GM18508 (cell line): ENCODE measurements at regions not wholly inside any gene's neighbourhood (a gene's known extent, or its start where the extent isn't known, plus 50 kb on each side); places are given as distances from the start of the nearest gene placed in this dataset.

Source experiments
- ATAC-seq: cut with Tn5 transposase; IDR thresholded peaks from one replicate; pipeline ENCODE4 v1.9.1; 2021; ENCODE audit warnings: moderate number of reproducible peaks; ENCODE audit not compliant: insufficient read depth, unreplicated experiment

DNA sequence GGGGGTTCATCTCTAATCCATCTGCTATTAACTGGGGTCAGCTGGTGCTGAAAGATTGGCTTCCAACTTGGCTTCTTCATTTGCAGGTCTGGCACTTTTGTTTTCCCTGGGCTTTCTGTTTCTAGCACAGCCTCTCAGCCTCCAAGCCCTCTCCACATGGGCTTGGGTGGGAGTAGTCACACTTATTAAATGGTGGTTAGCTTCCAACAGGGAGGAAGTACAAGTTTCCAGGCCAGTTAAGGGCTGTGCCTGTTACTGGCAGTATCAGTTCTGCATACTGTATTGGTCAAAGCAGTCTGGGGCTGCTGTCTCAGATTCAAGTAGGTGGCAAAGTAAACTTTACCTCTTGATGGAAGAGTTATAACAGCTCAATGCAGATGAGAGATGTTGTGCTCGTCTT is 627.1 kb upstream of the CCDC54 start:
- ATAC-seq, result no peak

DNA sequence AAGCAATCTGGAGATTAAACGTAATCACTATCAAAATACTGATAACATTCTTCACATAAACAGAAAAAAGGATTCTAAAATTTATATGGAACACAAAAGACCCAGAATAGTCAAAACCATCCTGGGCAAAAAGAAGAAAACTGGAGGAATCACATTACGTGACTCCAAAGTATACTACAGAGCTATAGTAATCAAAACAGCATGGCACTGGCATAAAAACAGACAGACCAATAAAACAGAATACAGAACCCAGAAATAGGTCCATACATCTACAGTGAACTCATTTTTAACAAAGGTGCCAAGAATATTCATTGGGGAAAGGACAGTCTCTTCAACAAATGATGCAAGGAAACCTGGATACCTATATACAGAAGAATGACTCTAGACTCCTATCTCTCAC is 621.9 kb upstream of the CCDC54 start:
- ATAC-seq, result no peak

DNA sequence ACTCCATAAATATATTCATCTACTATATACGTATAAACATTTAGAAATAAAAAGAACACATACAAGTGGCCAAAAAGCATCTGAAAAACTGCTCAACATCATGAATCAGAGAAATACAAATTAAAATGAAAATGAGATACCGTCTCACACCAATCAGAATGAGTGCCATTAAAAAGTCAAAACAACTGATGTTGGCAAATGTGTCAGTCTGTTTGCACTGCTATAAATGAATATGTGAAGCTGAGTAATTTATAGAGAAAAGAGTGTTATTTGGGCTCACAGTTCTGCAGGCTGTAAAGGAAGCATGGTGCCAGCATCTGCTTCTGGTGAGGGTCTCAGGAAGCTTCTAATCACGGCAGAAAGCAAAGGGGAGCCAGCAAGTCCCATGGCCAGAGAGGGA is 620.3 kb upstream of the CCDC54 start:
- ATAC-seq, result no peak

DNA sequence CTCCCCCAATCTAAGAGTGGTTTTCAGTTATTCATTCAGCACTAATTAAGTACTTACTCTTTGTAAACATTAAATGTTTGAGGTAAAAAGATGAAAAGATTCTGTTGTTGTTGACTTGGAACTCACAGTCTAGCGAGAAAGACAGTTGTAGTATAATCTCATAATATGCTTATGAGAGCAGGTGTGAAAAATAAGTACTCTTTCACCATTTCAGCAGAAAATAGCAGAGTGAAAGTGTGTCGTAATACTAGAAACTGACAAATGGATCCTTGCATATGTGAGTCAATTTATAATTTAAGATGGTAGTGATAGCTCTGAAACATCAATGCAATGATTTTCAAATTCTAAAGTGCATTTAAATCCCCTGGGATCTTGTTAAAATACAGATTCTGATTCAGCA is 618.8 kb upstream of the CCDC54 start:
- ATAC-seq, result no peak

DNA sequence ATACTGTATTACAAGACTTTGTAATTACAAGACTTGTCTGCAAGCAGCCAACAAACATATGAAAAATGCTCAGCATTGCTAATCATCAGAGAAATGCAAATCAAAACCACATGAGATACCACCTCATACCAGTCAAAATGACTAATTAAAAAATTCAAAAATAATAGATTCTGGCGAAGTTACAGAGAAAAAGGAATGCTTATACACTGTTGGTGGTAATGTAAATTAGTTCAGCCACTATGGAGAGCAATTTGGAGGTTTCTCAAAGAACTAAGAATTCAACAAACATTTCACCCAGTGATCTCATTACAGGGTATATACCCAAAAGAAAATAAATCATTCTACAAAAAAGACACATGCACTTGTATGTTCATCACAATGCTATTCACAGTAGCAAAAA is 617.5 kb upstream of the CCDC54 start:
- no peak for ATAC-seq

DNA sequence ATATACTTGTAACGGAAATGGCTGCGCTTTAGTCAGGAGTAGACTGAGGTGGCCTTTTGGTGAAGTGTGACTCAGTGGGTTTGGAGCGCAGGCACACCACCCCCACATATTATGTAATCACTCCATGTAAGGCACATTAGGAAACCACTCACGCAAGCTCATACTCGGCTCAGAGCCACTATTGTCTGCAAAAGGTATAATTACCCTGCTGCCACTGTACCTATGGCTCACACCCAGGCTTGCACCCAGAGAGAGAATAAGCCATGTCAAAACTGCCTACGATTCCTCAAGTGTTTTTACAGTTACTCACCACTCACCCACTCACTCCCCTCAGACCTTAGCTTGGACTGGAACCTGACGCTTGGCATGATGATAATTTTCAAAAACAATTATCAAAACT is 611.9 kb upstream of the CCDC54 start:
- ATAC-seq, result no peak

DNA sequence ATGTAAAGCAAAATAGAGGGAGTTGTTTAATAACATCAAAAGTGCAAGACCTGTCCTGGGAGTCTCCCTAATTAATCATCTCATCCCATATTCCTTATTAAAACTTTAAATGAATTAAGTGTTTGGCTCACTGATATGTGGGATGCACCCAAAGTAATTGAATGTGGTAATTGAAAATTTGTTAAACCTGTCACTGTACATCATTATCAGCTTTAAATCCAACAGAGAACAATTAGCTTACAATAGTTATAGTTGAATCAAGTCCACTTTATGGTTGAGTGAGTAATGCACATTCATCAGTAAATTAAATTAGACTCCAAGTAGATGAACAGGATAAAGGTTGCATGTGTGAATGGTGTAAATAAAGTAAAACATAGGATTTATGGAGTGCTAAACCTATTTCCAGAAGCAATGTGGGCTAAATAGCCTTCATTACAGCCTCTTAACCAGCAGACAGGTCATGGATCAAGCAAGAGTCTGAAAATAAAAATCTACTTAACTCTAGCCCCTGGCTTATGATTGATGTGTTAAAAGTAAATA is 608.2 kb upstream of the CCDC54 start:
- ATAC-seq, result no peak

DNA sequence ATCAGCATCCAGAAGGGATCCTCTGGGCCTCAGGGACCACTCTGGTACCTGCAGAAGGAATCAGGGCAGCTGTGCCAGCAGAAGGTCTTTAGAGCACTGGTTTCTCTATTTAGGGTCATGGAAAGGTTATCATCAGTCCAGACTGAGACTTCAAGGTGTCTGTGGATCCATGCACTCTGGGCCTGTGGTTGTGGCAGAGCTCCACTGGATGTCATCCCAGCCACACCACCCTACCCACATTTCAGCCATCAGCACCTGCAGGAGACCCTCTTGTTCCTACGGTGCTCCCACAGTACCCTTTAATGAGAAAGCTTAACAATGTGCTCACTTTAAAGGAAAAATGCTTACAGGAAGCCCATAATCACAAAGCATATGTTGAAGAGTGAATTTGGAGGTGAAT is 603.4 kb upstream of the CCDC54 start:
- no peak for ATAC-seq

DNA sequence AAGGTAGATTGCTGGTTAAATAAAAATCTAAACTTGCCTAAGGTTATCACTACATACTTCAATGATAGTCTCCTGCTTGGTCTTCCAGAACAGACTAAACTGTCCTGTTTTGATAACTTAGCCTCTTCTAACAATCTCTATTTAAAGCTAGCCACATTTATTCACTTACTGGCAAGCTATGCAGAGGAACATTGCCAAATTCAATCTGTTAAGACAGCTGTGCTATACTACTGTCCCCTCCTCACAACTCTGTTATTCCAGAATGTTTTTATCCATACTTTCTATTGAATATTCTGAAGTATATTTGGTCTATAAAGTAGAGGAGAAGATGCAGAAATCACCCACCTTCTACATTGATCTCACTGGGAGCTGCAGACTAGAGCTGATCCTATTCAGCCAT is 594.0 kb upstream of the CCDC54 start:
- no peak for ATAC-seq

DNA sequence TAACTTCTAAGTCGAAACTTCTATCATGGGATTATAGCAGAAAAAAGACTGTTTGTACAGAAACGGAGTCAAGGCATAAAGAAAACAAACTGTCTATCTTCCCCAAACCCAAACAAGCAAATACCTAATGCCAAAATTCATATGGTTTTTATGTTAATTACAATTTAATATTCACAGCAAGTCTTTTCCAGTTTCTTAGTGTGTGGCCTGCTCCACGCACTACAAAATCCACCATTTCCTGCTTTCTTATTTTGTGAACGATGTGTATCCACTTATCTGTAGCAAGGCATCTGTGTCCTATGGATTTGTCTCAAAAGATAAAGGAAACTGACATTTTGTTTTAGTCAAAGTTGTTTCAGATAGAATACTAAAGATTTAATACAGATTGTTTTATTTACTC is 588.0 kb upstream of the CCDC54 start:
- ATAC-seq, result no peak

DNA sequence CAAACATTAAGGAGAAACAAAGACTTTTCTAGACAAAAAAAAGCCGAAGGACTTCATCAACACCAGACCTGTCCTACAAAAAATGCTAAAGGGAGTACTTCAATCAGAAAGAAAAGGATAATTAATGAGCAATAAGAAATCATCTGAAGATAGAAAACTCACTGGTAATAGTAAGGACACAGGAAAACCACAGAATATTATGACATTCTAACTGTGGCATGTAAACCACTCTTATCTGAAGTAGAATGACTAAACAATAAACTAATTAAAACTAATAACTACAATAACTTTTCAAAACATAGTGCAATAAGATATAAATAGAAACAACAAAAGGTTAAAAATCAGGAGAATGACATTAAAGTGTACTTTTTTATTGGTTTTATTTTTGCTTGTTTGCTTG is 584.5 kb upstream of the CCDC54 start:
- ATAC-seq, result no peak

DNA sequence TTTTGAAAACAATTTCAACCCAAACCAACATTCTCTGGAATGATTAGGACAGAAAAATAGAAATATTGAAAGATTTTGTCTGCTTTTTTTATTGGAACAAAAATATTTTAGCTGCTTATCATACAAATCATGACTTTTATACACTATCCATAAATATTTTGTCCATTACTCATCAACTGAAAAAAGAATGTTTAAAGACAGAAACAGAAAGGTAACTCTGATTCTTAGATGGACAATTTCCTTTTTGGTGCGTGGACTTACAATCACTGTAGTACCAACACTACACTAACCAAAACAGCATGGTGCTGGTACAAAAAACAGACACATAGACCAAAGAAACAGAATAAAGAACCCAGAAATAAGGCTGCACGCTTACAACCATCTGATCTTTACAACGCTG is 582.8 kb upstream of the CCDC54 start:
- ATAC-seq, result no peak

DNA sequence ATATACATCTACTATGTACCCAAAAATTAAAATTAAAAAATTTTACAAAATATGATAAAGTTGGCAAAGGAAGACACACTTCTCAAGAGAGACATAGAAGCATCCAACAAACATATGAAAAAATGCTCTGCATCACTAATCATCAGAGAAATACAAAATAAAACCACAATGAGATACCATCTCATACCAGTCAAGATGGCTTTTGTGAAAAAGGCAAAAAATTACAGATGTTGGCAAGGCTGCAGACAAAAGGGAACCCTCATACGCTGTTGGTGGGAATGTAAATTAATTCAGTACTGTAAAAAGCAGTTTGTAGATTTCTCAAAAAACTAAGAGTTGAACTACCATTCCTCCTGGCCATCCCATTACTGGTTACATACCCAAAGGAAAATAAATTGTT is 581.7 kb upstream of the CCDC54 start:
- ATAC-seq, result no peak

DNA sequence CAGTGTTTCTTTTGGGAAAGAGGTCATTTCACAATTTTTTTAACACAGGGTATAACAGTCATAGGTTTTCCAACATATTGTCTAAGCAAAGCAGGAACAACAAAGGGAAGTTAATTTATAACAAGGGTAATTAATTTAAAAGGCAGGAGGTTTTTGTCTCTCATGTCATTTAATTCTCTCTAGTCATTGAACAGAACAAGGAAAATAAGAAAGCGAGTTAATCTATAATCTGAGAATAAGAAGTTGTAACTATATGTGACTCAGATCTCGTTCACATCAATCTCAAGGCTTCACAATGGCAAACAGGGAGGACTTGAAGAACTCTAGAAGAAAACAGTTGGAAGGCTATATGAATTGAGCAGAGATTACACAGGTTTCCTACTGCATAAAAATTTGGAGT is 579.8 kb upstream of the CCDC54 start:
- no peak for ATAC-seq

DNA sequence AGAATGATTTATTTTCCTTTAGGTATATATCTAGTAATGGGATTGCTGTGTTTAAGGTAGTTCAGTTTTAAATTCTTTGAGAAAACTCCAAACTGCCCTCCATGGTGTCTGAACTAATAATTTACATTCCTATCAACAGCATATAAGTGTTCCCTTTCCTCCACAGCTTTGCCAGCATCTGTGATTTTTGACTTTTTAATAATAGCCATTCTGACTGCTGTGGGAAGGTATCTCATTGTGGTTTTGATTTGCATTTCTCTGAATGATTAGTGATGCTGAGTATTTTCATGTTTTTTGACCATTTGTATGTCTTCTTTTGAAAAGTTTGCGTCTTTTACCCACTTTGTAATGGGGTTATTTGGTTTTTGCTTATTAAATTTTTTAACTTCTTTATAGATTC is 571.6 kb upstream of the CCDC54 start:
- no peak for ATAC-seq

DNA sequence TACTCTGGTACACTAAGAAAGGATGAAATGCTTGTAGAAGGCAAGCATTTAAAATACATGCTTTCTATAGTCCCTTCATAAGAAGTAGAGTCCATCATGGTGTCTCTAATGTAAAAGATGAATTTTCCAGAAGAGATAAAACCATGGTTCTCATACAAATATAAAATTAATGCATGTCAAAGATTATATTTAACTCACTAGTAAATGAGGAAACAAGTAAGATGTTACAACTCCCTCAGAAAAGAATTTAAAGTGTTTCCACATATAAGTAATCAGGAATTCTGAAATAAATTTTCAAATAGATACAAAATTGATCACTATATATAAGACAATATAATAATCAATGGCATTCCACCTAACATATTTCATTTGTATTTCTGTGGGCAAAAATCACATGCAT is 570.3 kb upstream of the CCDC54 start:
- no peak for ATAC-seq

DNA sequence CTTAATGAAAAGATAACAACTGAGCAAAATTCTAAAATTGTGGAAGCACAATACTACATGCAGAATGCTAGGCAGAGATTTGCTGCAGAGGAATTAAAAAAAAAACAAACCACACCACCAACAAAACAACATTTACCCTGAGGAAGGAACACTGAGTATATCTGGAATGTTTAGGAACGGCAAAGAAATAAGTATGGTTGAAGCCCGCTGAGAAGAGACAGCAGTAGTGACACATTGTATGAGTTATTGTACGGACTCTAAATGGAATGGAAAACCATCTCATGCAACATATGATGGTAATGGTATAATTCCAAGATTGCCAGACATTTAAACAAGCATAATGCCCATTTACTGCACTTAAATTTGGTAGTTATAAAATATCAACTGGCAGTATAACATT is 568.2 kb upstream of the CCDC54 start:
- no peak for ATAC-seq

DNA sequence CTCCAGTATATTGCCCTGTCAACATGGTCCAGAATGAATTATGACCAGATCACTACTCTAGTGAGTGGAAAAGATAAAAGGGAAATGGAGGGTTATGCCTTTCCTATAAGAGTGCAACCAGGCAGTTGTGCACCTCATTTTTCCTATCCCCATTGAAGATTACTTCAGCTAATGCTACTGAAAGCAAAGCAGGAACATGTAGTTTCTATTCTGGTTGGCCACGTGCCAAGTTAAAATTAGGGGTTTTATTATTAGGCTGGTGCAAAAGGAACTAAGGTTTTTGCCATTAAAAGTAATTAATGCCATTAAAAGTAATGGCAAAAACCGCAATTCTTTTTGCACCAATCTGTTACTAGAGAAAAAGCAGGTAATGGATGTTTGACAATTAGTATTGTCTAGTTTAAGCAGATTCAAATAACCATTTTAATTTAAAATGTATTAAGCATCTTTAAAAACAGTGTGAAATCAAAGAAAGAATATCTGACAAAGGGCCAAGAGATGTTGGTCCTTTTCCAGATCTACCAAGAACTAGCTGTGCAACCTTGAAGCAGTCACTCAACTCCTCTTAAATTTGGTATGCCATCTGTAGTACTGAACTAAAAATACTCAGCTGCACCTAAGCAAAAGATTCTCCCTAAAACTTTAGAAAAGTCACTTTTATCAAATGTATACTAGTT is 567.5 kb upstream of the CCDC54 start:
- ATAC-seq, result no peak

DNA sequence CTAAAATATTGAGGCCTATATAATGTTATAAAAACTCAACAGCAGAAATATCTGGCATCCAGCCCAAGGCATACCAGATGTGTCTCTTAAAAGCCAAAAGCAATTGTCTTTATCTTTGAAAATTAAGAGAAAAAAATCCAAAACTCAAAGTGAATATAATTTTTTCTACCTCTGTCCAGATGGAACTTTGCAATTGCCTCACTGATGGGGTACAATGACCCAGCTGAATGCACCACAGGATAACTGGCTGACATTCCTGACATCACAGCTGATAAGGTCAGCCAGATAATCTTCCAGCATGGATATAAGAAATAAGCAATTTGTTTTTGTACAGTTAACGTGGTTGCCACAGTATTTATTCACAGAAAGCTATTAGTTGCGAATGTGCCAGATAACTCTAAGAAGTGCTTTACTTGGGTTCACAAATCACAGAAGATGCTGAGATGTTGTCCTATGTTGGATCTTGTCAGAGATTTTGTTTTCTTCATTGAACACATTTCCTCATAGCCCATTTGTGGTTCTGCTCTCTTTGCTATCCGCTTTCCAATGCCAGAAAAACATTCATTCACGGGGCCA is 566.9 kb upstream of the CCDC54 start:
- no peak for ATAC-seq

DNA sequence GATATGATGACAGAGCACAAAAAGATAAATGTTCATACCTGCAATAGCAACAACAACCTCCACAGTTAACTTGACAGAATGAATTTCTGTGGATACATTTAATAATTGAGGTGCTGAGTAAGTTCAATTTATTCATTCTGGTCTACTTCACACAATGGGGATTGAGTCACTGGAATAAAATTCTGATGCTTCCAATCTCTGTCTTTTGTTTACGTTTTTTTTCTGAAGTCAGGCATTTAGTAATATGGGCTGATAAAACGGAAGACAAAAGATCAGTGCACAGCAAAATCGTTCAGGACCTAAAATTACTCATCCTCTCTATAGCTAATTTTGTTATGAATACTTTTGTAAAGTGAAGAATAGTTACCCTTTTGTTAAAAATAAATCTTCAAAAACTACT is 565.9 kb upstream of the CCDC54 start:
- ATAC-seq, result no peak

DNA sequence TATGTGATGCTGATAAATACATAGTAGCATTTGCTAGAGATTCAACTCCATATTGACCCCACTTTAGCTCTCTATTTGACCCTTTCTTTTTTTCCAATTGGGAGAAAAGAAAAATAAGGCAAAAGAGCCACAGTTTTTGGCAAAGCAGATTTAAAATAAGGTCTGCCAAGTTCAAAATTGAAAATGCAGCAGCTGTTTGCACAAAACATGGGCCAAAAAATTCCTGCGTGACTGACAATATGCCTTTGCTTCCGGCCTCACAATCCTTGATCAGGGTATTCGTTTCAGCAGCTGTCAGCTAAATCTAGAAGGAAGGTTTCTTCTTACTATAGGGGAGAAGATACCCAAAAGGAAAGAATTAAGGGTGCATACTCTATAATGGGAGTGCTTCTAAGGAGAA is 563.5 kb upstream of the CCDC54 start:
- no peak for ATAC-seq

DNA sequence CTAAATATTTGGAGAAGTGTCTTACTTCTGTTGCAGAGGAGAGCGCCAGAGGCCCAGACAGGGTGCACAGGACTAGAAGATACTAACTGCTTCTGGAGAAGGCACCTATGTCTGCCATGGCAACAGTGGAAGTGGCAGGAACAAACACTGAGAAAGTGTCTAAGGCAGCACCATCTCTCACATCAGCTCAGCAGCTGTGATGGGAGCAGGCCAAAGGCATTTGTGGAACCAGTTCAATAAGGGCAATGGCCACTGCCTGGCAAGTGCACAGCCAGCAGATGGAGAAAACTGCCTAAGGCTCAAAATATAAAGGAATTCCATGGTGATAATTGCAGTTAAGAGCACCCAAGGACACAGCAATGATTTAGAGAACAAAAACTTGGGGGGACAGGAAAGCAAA is 563.0 kb upstream of the CCDC54 start:
- no peak for ATAC-seq
